ENCODE measurements at regions not wholly inside any gene's neighbourhood (a gene's known extent, or its start where the extent isn't known, plus 50 kb on each side); places are given as distances from the start of the nearest gene placed in this dataset.

- TF ChIP-seq EZH2 (IDR thresholded peaks at IDR 0.05; ENCODE audit: low read depth) (no peak), CTCF (conservative IDR thresholded peaks at IDR 0.05) (no peak)
Observed at GRCh38 chr13:70385852-70386251, 277.6 kb upstream of the KLHL1 start.

All from PC-9 (cell line).